Endometrium (tissue), 2 donors: ENCODE measurements at regions not wholly inside any gene's neighbourhood (a gene's known extent, or its start where the extent isn't known, plus 50 kb on each side); places are given as distances from the start of the nearest gene placed in this dataset.
"Not testable (repeated sequence)": the region's sequence is repeated elsewhere in the genome, so short reads cannot be mapped to it uniquely, and the experiment has no call there.

Source experiments
- FAIRE-seq: peaks from 2 replicates; lab custom pipeline; 2012; peaks lifted over from hg19 to GRCh38; lab: Jason Lieb, UNC
- donor health status: control.
- donor health status: control.

- no peak for FAIRE-seq
Measured at GRCh38 chr6:19329078-19329477, 508.1 kb upstream of the ID4 start.

- FAIRE-seq, result no peak
Measured at GRCh38 chr6:19331089-19331488, 506.1 kb upstream of the ID4 start.

- no peak for FAIRE-seq
Measured at GRCh38 chr6:19332806-19333460, 504.2 kb upstream of the ID4 start.

GRCh38 chr6:19333936-19334335 lies 503.2 kb upstream of the ID4 start:
- FAIRE-seq, result no peak

- no peak for FAIRE-seq
Measured at GRCh38 chr6:19336579-19336978, 500.6 kb upstream of the ID4 start.

GRCh38 chr6:19337101-19337500 lies 500.1 kb upstream of the ID4 start:
- no peak for FAIRE-seq

GRCh38 chr6:19342616-19343015 lies 494.6 kb upstream of the ID4 start:
- FAIRE-seq, result no peak

GRCh38 chr6:19349429-19349828 lies 487.7 kb upstream of the ID4 start:
- no peak for FAIRE-seq

GRCh38 chr6:19354181-19354580 lies 483.0 kb upstream of the ID4 start:
- FAIRE-seq, result no peak

- no peak for FAIRE-seq
Measured at GRCh38 chr6:19356692-19357091, 480.5 kb upstream of the ID4 start.

- no peak for FAIRE-seq
Measured at GRCh38 chr6:19362396-19362795, 474.8 kb upstream of the ID4 start.

GRCh38 chr6:19368511-19368910 lies 468.7 kb upstream of the ID4 start:
- FAIRE-seq, result no peak

- no peak for FAIRE-seq
Measured at GRCh38 chr6:19369785-19370184, 467.4 kb upstream of the ID4 start.

- no peak for FAIRE-seq
Measured at GRCh38 chr6:19370831-19371230, 466.3 kb upstream of the ID4 start.

GRCh38 chr6:19375613-19376012 lies 461.6 kb upstream of the ID4 start:
- FAIRE-seq, result no peak

GRCh38 chr6:19377722-19378121 lies 459.4 kb upstream of the ID4 start:
- FAIRE-seq, result no peak

- peak; percentile 46 for FAIRE-seq
Measured at GRCh38 chr6:19380293-19380692, 456.9 kb upstream of the ID4 start.

- no peak for FAIRE-seq
Measured at GRCh38 chr6:19382676-19383075, 454.5 kb upstream of the ID4 start.

- no peak for FAIRE-seq
Measured at GRCh38 chr6:19391926-19392325, 445.2 kb upstream of the ID4 start.

GRCh38 chr6:19394051-19394450 lies 443.1 kb upstream of the ID4 start:
- FAIRE-seq, result no peak

GRCh38 chr6:19394687-19395086 lies 442.5 kb upstream of the ID4 start:
- FAIRE-seq, result no peak

- no peak for FAIRE-seq
Measured at GRCh38 chr6:19395316-19395715, 441.9 kb upstream of the ID4 start.

- no peak for FAIRE-seq
Measured at GRCh38 chr6:19399406-19399805, 437.8 kb upstream of the ID4 start.

- not testable (repeated sequence) for FAIRE-seq
Measured at GRCh38 chr6:19404884-19405283, 432.3 kb upstream of the ID4 start.

- no peak for FAIRE-seq
Measured at GRCh38 chr6:19408331-19408730, 428.8 kb upstream of the ID4 start.
